Renal pelvis (tissue), 1 donor: ENCODE measurements at regions not wholly inside any gene's neighbourhood (a gene's known extent, or its start where the extent isn't known, plus 50 kb on each side); places are given as distances from the start of the nearest gene placed in this dataset.
"Not testable (repeated sequence)": the region's sequence is repeated elsewhere in the genome, so short reads cannot be mapped to it uniquely, and the experiment has no call there.

ENCODE experiments used
- DNase-seq: peaks from one replicate; pipeline ENCODE4 v3.0.0-alpha.2; 2013

DNA sequence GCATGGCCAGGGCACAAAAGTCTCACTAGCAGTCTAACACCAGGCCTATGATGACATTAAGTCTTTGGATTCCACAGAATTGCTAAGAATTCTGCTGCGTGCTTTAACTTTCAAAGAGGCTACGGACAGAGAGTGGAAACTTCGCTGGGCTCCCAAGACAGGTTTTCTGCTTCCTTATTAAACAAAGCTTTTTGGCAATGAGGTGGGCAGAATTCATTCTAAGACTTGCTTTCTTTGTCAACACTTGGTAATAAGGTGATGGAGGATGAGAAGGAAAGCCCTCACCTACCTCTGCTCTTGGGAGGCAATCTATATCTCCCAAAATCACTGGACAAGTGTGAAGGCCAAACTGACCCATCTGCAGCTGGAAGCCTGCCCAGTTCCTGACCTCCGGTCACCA is 231.9 kb downstream of the ATPSCKMT start:
- DNase-seq = no peak

DNA sequence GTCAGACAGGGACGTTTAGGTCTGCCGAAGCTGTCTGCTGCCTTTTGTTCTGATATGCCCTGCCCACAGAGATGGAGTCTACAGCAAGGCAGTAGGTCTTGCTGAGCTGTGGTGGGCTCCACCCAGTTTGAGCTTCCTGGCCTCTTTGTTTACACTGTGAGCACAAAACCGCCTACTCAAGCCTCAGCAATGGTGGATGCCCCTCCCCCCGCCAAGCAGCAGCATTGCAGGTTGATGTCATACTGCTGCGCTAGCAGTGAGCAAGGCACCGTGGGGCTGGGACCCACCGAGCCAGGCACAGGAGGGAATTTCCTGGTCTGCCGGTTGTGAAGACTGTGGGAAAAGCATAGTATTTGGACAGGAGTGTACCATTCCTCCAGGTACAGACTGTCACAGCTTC is 233.1 kb downstream of the ATPSCKMT start:
- DNase-seq = not testable (repeated sequence)

DNA sequence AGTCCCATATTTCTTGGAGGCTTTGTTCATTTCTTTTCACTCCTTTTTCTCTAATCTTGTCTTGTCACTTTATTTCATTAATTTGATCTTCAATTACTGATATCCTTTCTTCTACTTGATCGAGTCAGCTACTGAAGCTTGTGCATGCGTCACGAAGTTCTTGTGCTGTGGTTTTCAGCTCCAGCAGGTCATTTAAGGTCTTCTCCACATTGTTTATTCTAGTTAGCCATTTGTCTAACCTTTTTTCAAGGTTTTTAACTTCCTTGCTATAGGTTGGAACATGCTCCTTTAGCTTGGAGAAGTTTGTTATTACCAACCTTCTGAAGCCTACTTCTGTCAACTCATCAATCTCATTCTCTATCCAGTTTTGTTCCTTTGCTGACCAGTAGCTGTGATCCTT is 234.0 kb downstream of the ATPSCKMT start:
- not testable (repeated sequence) for DNase-seq

DNA sequence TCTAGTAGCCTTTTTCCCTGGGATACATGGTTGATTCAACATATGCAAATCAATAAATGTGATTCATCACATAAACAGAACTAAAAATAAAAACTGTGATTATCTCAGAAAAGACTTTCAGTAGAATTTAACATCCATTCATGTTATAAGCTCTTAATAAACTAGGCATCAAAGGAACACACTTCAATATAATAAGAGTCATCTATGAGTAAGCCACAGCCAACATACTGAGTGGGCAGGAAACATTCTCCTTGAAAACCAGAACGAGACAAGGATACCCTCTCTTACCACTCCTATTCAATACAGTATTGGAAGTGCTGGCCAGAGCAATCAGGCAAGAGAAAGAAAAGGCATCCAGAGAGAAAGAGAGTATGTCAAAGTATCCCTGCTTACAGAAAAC is 239.9 kb downstream of the ATPSCKMT start:
- no peak for DNase-seq

DNA sequence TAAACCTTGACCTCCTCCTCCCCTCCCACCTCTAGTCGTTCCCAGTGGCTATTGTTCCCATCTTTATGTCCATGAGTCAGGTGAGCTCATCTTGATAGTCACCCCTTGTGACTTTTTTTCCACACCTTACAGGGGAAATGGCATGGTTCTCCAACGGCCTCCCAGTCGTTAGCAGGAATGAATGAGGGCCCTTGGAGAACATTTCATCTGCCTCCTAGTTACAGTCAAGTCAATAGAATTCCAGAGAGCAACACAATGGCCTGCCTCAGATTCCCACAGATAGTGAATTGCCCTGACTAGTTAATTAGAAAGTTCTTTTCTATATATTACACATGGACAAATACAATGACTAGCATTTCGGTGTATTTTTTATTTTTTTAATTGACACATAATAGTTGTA is 262.6 kb downstream of the ATPSCKMT start:
- no peak for DNase-seq

DNA sequence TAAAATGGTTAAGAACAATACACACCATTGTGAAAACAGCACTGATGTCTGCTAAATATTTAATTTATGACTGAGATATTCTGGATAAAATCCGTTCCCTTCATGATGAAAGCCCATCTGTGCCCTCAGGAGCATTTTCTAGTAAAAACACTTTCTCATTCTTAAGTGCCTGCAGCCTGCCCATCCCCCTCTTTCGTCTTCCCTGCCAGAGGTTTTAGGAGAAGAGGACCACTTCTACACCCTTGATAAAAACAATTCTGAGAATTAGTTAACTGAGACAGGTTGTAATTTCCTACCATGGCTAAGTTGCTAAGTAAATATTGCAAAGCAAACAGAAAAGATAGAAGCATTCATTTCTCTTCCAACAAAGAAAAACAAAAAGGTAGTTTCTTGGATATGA is 272.6 kb downstream of the ATPSCKMT start:
- DNase-seq = no peak

DNA sequence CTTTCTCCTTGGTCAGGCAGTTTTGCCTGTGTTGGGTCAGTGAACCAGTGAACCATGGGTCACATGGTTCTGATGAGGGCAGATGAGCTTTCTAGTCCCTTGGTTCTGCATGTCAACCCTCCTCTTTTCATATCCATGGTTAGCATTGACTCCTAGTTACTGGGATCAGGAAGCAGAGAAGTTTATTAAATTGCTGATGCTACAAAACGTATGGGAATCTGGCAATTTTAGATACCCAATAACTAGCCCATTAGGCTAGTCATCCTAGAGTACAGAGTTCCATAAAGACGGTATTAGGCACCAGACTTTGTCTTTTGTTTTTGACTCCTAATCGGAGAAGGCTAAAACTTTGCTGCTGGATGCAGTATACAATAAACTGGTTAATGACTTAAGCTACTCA is 273.1 kb downstream of the ATPSCKMT start:
- no peak for DNase-seq

DNA sequence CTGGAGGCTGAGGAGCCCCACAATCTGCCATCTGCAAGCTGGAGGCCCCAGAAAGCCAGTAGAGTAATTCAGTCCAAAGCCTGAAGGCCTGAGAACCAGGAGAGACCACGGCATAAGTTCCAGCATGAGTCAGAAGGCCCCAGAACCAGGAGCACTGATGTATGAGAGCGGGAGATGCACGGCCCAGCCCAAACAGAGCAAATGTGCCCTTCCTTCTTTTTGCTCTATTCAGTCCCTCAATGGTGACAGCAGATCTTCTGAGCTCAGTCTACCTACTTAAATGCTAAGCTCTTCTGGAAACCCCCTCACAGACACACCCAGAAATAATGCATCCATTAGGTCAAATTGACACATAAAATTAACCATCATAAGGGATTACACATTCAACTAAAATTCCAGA is 277.6 kb downstream of the ATPSCKMT start:
- no peak for DNase-seq

DNA sequence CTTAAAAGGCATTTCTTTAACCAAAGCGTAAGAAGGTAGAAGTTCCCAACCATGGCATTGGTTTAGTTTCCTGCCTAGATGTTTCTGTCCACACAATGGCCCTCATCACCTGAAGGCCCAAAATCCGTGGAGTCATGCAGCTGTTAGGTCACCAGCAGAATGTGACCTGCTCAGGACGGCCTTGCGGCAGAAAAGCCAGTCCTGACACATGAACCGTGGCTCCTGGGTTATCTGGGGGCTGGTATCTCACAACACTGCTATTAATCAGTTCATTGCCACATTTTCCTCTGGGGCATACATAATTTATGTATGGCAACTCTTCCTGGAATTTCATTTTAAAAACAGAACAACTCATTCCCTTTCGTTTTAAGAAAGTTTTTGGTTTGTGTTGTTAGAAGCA is 278.4 kb downstream of the ATPSCKMT start:
- DNase-seq = no peak

DNA sequence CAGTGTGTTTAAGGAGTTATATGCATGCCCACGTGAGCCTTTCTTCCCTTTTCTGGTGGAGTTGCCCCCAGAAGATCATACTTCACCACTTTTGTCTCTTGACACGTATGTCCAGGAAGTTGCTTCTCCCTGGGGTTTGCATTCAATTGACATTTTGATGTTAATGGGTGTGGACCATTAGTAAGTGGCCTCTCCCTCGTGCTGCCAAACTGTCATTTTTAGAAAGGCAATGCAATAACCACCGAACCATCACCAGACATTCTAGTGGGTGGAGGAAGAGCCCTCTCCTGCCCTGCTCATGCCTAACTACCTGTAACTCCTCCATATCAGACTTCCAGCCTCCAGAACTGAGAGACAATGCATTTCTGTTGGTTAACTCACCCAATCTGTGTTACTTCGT is 290.8 kb downstream of the ATPSCKMT start:
- no peak for DNase-seq

DNA sequence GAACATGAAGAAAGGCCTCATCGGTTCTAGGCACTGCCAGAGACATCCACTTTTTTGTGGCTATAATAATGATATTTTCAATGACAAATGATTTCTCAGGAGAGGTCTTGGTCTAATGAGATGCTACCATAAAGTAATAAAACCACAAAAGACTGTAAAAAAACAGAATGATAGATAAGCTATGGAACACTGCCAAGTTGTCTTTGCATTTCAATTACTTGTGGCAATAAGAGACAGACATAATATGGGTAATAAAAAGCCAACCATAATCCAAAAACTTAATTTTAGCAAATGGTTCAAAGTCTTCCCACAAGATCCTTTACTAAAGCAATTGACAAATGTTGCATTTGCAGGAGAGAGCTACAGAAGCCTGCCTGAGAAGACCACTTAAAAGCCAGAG is 292.5 kb downstream of the ATPSCKMT start:
- no peak for DNase-seq

DNA sequence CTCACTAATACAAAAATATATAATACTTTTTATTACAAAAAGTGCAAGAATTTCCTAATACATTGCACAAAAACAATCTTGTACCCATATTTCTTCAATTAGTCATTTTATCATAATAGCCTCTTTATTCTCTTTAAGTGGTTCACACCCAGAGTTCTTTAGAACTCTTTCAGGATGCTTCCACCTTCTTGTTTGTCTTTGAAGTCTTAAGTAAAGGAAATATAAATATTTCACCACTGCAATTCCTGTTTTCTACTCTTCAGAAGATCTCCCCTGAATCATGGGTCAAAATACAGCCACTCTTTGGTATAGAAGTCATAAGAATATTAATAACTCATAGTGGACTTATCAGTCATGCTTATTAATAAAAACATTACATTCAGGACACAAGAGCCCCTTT is 293.0 kb downstream of the ATPSCKMT start:
- no peak for DNase-seq

DNA sequence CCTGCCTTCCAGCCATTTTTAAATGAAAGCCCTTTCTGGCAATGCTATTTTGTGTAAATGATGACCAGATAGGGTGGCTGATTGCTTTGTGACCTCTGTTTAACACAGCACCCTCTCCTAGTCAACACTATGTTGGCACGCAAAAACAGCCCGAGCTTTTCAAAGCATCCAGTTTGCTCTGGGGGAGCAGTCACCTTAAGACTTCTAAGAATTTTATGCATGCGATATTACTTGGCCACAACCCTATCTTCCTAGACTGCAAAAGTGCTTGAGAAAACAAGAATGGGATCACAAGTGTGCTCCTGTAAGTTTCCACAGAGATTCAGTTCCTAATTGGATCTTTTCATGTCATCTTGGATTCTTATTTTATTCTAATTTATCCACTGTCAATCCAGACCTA is 294.1 kb downstream of the ATPSCKMT start:
- DNase-seq = no peak

DNA sequence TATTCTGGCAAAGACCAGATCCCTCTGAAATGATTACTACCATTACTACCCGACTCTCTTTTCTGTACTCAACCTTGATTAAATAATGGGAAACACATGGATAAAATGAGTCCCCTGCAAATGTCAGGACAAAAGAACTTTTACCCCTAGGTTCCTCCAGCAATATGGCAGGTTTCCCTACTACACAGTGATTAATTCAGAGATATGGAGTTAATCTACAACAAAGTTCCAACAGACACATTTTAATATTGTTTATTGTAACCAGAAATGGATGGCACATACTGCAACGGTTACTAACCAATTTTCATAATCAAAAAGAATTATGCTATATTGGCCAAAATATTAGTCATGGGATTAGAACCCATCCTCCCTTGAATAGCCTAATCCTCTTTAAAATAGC is 294.8 kb downstream of the ATPSCKMT start:
- no peak for DNase-seq

DNA sequence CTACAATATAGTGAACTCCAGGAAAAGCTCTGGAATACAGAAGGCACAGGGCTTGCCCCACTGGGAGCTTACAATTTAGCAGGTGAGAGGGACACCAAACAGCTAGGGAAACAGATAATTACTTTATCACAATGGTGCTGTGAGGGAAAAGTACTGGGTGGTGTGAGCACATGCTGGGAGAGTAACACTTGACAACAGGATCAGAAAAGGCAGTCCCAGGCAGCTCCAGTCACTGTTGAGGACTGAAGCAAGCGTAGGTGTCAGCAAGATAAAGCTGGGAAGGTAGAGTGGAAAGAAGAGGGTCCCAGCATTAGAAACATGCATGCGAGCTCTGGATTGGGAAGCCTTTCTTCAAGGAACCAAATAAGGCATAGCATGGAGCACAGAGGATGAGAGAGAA is 296.0 kb downstream of the ATPSCKMT start:
- no peak for DNase-seq

DNA sequence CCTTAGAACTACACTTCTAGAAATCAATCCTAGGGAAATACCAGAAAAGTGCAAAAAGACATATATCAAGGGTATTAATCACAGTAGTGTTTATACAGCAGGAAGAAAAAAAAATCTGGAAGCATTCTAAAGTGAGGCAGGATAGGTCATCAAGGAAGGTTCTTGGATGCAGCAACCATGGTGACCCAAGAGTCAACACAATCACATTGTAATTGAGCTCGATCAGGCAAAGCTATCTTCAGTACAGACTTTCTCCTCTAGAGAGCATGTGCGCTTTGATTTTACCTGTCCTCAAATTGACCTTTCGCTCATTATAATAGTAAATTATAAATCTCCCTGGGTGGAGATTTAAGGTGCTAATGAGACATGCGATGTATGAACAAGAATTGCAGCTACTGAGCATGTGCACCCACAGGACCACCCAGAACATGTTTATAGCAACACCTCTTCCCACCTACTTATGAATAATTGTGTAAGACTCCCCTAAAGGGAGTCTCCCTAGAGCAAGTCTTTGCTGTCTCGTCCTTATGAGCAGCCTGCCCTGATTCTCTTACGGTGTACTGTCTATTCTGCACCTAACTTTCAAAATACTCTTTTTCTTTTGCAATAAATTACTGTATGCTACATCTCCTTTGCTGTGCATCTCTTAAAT is 297.7 kb downstream of the ATPSCKMT start:
- no peak for DNase-seq

DNA sequence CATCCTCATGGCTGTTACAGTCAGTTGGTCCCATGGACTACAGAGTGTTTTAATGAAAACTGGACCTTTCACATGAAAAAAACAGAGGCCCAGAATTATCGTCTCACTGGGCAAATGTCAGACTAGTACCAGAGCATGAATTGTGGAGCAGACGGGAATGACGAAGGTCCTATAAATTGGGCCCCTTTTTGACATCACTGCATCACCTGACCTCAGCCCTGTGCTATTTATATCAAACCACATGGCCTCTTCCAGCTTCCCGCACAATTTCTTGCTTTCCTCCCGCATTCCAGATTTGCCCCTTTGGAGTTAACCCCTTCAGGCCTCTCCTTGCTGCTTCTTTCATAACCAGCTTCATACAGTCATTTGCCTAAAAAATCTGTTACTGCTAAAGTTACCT is 301.7 kb downstream of the ATPSCKMT start:
- DNase-seq = no peak

DNA sequence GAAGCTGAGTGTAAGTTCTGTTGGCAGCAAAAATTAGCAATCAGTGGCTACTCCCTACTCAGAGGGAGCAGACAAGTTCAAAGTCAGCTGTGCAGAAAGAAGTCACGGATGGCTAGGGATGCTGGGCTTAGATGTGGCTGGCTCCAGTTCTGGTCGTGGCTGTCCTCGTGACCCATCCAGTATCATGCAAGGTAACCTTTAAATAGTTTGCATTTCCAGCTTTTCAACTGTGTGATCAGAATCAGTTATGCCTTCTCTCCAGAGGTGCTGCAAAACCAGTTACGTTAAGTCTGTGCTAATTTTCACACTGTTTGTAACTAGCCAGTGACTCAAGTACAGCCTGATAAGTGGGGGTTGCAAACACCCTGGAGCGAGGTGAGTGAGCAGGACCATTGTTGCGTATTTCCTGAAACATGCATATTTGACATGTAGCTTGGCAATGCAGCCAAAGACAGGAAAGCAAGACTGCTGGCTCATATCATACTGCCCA is 302.4 kb downstream of the ATPSCKMT start:
- no peak for DNase-seq

DNA sequence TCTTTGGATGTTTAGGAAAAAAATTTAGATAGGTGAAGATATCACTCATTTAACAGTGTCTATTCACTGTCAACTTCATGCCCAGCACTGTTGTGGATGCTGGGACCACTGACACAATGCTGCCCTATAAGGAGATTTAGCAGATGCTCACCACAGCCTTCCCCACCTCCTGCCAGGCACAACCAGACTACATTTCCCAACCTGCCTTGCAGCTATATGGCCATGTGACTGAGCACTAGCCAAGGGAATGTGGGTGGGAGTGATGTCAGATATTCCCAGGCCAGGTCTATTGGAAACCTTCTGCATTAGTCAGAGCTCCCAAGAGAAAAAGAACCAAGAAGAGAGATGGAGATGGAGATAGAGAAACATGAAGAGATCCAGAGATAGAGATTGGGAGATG is 302.6 kb upstream of the TAS2R1 start:
- no peak for DNase-seq

DNA sequence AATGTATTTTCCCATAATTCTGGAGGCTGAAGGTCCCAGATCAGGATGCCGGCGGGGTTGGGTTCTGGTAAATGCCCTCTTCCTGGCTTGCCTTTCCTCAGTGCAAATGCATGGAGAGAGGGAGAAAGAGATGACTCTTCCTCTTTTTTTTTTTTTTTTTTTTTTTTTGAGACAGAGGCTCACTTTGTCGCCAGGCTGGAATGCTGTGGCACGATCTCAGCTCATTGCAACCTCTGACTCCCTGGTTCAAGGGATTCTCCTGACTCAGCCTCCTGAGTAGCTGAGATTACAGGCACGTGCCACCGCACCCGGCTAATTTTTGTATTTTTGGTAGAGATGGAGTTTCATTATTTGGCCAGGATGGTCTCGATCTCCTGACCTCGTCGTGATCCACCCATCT is 300.0 kb upstream of the TAS2R1 start:
- DNase-seq = no peak

DNA sequence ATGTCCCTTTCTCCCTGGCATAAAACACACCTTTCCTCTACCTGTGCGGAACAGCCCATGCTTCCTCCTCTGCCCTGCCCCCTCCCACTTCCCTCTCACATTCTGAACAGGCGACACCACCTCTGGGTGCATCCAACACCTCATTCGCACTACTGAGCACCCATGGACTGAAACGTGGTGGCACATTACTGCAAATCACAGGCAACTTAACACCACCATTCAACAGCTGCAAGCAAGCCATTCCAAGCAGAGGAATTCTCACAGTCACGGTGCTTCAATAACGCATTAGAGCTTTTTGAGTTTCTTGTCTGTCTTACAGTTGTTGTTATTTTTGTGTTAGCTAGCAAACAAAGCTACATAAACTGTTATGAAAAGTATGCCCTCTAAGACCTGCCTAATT is 298.2 kb upstream of the TAS2R1 start:
- DNase-seq = no peak

DNA sequence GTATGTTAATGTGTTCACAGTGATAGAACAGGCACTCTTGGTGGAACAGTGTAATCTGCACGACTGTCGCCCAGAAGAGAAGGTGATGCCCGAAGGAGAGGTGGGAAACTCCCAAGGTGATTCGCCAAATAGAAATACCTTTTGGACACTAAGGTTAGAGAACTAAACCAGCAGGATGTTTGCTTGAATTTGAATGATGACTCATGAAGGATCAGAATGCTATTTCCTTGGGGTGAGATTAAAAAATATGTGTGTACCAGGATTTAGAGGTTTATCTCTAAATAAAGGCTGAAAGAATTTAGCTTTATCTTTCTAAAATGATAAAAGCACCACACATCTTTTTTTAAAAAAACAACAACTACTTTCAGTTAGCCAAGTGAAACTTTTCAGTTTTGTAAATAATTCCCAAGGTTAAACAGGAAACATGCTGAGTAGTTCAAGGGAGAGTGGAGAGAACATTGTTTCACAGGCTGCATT is 297.4 kb upstream of the TAS2R1 start:
- no peak for DNase-seq

DNA sequence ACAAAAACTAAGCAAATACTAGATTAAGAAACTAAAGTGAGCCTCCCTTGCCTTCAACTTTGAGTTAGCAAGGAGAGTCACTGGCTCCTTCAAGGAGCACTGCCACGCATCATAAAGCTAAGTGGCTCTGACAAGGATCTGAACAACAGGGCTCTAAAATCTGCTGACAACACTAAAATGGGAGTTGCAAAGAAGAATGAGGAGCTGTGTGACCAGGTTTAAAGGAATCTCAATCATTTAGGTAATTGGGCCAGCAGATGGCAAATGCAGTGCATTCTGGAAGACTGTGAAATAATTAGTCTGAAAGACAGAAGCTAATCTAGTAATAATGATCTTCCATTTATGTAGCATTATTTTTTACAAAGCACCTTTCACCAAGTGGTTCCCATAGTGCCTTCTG is 297.0 kb upstream of the TAS2R1 start:
- no peak for DNase-seq

DNA sequence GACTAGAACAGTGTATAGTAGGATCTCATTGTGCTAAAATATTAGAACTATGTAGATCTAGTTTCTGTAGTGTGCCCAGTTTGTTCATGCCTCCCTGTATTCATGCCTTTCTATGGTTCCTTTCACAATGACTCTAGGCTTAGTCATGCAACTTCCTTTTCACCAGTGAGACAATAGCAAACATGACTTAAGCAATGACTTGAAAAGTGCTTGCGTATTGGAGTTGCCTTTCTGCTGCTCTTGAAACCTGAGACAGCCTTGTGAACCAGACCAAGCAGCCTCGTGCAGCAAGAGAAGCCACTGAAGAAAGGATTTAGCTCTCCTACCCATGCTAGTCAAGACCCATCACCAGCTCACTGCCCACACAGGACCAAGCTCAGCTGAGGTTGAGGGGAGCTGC is 294.5 kb upstream of the TAS2R1 start:
- DNase-seq = no peak

DNA sequence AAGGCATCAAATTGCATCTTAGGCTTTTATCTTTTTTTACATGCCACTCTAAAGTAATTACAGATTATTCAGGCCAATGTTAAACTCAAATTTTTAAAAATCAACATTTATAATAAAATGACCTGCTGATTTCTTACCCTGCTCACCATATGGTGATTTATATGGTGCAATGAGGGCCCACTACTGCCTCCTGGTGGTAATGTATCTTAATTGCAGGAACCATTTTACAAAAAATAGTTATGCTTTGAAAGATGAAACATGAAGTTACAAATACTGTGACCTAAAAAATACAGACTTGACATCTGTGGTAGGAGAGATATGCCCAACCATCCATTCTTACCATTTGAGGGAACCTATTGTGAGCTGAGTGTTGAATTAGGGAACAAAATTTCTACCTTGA is 292.6 kb upstream of the TAS2R1 start:
- no peak for DNase-seq
